GM19023 (cell line): ENCODE measurements at regions not wholly inside any gene's neighbourhood (a gene's known extent, or its start where the extent isn't known, plus 50 kb on each side); places are given as distances from the start of the nearest gene placed in this dataset.
A peak's percentile ranks its signal among the peaks of the same experiment; 100 is the strongest.

Experiments
- ATAC-seq: cut with Tn5 transposase; IDR thresholded peaks from one replicate; pipeline ENCODE4 v1.9.1; 2021; ENCODE audit warnings: mild to moderate bottlenecking, moderate library complexity; ENCODE audit not compliant: unreplicated experiment

DNA sequence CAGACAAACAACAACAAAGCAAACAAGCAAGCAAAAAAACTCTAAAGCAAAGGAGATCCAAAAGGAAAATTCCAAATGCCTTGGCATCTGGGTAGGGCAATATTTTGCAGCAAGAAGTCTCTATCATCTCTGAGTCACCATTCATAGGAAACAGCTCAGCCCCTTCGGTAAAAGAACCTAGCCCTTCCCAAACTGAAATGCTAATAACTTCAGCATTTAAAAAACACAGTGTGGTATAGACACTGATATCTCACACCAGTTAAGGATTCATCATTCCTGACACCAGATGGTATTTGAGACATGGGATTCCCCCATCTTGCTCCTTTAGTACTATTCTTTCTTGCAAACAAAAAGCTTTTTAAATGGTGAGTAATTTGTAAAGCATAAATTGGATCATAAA lies 491.8 kb downstream of the TXNL1 start:
- no peak for ATAC-seq

DNA sequence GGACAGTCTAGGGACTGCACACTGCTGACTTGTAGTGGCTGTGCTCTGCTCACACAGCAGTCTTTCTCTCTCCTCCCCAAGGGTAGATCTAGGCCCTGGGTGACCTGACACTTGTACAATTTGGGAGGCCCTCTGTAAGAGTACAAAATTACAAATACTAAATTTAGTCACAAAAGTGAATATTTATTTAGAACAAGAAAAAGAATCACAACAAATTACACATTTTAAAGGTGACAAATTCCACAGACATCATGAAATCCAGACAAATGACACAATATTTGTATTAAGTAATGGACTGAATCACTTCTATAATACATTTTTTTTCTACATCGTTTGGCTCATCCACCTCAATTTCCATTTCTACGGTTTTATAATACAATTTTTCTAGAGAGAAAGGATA lies 496.4 kb downstream of the TXNL1 start:
- ATAC-seq = no peak

DNA sequence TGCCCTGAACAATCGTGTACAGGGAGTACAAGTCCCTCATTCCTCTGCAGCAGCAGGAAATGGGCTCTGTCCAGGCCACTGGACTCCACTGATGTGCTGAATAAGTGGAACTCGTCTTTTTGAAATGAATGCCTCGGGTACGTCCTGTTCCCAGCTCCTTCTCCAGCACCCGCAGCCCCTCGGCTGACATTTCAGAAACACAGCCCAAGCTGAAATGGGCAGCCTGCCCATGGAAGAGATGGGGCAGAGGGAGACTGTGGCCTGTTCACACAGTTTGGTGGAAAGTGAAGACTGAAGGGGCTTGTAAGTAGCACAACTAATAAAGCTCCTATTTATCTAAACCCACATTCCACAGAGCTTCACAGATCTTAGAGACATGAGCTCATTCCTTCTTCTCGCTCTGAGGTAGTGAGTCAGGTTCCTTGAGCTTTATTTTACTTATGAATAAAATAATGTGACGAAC lies 498.6 kb downstream of the TXNL1 start:
- ATAC-seq = no peak

DNA sequence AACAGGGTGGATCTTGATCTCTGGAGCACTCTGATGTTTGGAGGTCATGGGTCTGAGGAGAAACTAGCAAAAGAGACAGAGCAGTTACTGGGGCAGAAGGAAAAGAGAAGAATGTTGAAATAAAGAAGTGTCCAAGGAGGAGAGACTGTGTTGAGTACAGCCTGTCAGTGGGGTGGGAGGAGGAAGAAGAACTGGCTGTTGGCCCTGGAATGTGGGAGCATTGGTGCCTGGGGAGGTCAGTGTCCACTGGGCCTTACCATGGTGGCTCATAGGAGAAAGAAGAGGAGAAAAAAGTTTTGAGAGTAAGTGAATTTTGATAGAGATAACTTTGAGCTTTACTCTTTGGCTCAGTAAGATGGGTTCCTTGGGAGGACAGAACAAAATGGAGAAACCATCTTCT lies 499.0 kb downstream of the TXNL1 start:
- no peak for ATAC-seq

DNA sequence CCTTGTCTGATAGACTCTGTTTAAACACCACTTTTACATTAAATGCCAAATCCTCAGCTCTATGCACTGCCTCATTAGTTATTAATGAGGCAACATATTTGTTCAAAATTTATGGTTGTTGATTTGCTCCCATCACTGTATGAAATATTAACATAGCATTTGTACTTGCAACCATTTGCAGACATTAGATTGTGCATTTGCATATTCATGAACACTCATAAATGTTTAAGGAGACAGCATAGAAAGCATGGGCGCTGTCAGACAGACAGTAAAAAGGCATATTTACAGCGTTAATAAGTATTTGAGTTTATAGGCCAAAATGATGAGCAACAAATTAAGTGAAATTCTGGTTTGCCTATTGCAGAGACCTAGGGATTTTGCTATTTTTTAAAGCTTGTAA lies 502.3 kb downstream of the TXNL1 start:
- no peak for ATAC-seq

DNA sequence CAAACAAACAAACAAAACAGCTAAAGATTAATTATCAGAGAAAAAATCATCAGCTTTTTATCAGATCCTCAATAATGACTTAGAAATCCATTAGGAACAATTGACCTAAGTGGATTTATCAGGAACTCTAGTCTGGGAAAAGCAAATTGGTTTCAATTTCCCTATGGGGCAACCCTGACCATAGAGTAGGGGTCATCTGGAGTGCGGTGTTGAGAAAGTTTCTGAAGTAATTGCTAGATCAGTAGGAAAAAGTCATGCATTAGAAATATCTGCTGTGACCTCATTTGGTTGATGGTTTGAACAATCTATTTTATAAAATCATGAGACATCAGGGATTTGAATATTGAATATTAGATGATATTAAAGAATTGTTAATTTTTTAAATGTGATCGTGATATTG lies 507.9 kb downstream of the TXNL1 start:
- ATAC-seq = no peak

DNA sequence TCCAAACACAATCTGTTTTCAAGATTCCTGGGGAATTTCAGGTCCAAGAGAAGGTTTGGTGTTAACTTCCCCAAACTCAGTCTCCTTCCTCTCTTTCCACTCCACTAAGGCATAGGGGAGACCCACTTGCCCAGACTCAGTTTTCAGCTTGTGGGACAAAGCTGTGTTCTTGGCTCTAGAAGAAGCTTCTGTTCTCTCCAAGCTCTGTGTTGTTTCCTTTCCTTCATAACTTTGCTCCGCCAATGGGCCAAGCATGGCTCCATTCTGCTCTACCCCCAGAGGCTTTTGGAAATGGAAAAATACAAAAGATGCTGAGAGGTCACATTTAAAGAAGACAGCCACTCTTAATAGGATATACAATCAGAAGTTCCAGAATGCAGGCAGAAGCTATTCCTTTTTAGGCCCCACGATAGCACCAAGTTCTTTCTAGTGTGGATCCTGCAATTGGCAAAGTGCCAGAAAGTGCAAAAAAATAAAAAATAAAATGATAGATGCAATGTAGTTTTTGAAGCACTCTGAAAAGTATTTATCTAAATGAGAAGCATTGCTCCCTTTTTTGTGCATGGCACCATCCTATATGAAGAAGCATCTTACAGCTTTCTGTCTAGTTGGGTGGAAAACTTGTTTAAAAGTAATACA lies 510.1 kb downstream of the TXNL1 start:
- ATAC-seq = no peak

DNA sequence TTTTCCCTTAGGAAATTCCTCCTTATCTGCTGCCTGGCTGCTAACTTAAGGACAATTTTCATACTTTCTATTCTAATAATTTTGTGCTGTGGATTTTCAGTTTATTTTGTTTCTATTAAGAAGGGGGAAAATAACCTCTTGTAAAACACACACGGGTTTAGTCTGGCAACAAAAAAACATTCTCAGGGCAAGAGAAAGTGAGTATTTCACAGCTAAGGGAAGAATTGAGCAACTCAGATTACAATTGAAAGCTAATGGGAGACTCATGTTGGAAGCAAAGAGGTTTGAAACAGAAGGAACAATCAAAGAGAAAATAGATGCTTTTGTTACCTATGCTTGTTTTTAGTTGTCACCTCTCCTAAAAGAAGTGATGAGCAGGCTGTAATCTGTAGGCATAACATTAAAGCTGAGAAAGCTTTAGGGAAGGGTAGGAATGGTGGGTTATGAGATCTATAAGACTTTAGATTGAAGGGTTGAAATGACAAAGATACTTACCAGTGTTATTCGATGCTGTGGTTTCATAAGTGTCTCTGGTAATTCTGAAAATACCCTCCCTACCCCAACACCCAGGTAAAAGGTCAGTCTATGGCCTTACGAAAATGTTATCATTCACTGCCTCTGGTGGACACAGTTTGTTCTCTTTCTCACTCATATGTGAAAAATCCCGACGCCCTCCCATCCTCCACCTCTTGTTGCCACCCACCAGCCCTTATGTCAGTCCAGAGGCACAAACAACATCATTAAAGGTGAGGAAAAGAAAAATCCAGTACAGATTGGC lies 510.9 kb downstream of the TXNL1 start:
- no peak for ATAC-seq

DNA sequence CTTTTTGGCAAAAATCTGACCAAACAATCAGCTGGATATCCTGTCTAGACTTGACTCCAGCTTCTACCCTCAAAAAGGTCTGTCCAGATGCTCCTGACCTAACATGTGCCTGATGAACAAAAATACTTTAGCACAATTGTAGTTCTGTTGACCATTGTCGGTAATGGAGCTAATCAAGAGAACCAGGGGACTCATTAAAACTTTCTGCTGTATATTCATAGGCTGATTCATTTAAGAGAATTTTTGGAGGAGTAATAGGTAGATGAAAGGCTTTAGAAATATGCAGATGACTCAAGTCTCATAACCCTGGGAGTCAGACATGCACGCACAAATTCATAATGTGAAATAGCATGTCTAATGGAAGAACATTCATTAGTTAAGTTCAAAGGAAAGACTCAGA lies 514.2 kb downstream of the TXNL1 start:
- no peak for ATAC-seq

DNA sequence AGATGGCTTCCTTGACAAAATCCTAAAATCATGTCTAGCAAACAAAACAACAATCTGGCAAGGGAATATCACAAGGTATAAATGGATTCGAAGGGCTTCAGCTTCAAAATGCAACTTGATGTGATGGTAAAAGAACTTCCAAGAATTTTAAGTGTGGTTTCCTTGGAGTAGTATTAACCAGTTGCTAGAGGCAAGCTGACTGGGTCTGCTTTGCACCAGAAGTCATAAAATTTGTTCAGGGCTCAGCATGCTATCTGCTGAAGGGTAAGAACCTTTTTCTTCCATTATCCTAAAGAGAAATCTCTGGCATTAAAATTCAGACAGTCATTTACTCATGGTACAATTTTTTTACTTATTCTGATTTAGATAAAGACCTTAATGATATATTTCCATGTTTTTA lies 516.7 kb downstream of the TXNL1 start:
- no peak for ATAC-seq

DNA sequence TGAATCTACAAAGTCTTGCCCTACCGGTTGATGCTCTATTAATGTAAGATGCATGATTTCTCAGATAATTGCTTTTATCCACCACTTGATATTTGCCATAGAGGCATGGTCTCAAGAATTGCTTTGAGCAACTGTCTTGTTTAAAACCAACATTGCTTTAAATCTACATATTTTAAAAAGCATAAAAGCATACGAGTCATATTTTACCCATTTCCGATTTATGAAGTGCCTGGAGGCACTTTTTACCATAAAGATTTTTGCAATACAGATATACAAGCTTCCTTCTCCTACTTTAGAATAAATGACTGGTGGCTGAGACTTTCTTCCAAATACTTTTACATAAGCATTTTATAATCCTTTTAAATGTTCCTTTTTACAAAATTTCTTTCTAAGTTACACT lies 517.6 kb downstream of the TXNL1 start:
- ATAC-seq = no peak

DNA sequence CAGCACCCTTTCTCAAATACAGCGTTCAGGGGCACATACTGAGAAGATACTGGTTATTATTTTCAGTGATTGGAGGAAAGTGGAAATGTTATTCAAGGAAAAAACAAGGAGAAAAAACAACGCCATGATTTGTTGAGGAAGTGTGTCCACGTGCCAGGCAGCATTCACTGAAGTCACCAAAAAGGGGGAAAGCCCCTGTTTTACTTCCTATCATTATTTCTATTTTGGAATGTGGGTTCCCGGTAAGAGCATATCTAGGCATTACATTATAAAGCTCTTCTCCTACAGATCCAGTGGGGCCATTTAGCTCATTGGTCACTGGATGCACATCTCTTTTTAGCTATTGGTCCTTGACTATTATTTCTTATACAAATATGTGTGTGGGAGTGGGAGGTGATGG lies 518.7 kb downstream of the TXNL1 start:
- no peak for ATAC-seq

DNA sequence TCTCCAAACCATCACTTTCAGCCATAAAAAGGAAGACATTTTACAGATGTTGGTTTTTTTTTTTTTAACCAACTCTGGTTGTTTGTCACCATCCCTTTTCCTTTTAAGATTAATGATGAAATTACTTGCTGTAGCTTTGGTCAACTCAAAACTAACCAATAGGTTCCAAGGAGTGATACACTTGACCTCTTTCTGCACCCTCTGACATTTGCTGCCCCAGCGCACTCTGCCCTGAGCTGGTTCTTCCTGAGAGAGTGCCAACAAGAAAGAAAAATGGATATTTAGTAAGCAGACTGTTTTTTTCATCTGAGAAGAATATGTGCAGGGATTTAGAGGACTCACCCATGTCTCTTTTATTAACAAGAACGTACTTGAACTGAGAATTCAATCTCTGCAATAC lies 520.0 kb downstream of the TXNL1 start:
- ATAC-seq = no peak

DNA sequence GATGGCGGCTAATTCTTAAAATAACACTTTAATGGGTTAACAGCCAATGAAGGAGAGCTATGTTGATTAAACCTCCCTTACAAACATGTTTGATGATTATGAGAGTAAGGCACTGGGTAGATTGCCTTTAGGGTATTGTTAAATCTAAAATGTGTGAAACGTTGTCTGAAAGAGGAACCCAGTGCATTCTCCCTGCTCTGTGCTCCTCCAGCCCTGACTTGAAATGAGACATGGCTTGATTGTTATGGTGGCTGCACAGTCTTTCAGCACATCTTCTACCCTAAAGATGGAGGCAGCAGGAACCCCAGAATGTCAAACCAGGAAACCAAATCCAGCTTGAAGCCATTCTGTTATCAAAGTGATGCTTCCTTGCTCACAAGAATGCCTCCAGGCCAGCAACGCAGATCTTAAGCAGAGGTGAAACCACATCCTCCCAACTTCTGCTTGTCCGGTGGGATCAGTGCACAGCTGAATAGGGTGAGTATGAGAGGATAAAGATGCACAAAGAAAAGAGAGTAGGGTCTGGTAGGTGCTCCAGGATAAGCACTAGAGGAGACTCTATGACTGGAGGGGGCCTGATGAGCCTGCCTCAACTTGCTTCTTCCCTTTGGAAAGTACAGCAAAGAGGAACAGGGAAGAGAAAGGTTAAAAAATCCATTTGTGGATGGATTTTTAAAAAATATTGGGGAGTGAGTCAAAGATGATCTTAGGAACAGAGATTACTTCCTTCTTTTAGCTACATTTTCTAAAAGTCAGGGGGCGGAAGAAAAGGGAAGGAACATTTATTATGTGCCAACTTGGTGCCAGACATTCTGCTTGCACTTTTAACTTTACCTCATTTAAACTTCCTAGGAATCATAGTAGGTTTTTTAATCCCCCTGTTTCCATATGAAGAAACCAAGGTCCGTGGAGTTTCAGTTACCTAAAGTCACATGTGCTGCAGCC lies 523.0 kb downstream of the TXNL1 start:
- ATAC-seq = no peak

DNA sequence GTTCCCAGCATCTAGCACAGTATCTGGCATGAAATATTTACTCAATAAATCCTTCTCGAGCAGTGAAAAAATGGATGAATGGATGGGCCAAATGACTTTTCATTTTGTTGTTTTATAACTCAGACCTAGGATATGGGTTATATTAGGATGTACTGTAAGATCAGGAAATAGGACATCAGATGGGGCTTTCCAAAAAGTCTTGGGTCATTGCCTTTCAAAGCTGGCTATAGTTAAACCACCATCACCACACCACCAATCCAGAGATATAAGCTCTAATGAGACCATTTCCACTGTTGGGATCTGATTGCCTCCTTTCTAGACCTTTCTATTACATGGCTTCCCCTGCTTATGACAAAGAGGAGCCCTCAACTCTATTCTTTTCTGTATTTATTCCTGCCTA lies 525.0 kb upstream of the TCF4 start:
- ATAC-seq = no peak

DNA sequence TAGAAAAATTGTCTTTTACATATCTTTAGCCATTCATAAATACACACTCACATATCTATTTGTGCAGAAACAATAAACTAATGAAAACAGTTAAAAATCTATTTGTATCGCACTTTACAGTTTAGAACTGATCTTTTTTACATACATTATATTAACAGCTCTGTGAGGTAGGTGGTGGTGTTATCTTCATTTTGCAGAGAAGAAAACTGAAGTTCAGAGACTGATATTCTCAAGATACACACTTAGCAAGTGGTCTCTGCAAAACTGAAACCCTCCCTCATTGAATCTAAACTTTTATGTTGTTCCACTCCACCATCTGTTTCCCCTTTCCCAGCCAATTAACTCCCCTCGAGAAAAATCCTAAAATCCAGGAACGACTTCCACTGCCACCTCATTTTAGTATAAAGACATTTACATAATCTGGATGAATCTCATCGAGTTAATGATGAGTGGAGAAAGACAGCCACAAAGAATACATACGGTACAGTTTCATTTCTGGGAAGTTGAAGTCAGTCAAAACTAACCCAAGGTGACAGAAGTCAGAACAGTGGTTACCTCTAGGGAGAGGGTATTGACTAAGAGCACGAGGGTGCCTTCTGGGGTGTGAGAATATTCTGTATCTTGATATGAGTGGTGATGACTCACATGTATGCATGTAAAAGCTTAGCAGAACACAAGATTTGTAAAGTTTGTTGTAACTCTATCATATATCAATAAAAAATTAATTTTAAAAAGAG lies 524.2 kb upstream of the TCF4 start:
- peak; percentile 92 for ATAC-seq

DNA sequence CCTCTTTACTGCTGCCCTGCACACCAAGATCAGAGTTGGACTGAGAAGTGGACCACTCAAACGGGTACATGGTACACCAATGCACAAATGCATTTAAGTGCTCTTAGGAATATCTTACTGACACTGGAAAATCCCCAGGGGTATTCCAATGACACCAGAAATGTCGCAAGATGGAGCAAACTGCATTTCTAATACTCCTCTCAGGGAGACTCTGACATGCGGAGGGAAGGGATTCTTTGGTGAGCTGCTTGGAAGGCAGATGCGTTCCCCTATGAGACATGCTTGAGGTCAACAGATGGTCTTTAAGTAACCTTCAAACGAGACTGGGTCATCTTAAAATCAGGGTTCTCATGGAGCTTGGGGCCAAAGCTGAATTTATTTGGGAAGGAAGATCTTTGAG lies 521.8 kb upstream of the TCF4 start:
- no peak for ATAC-seq

DNA sequence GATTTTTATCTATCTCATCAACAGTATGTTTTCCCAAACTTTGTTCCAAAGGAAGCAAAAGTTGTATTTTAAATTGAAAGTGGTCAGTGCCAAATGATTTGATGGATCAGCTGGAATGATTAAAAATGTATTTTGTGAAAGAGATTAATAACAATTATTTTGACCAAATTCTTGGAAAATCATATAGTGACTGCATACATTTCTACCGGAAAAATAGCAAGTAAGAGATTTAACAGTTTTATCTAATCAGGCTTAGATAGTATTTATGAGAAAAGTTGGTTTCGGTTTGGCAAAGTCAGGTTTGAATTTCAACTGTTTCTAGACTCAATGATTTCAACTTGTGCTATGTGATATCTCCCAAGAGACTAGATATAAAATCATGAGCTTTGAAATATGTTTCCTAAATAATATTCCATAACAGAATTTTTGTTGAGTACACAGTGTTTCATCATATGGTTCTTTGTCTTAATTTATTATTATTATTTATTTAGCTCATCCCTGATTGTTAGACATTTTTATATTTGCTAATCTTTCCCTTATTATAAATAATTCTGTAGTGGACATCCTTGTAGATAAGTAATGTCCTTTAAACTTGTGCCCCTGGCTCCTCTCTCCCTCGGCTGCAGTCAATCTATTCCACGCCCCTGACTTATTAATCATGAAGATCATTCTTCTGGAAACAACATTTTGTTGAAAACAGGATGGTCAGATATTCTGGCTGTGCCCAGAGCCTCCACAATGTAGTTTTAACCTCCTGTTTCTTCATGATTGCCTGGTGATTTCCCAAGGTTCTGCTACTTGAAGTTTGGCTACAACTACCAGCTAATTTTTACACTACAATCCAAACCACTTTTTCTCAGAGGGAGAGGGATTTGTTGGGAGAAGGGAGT lies 520.7 kb upstream of the TCF4 start:
- ATAC-seq = no peak

DNA sequence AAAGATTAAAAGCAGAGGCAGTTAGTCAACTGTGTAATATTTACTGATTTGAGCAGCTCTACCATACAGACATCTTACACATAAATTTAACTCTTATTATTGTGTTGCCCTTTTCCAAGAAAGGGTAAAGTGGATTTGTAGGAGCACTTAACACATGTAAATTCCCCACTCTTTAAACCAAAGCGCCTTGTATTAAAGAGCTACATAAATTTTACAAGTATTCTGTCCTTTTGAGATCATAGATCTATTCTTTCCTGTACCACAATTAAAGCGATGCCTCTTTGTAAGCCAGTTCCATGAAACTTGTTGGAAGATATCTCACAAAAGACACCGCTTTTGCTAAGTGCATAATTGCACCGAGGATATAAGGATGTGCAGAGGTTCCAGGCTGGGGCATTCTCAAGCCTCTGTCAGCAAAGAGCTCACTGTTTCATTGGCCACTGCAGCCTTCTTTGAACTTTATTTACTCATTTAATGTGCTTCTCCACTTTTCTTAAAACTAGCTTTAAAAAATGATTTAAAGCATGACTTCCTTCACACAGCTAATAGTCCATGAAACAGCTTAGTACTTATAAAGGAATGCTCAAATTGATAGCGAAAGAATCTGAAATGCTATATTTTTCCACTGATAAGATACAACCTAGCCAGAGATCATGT lies 520.0 kb upstream of the TCF4 start:
- no peak for ATAC-seq
